ENCODE measurements at regions not wholly inside any gene's neighbourhood (a gene's known extent, or its start where the extent isn't known, plus 50 kb on each side); places are given as distances from the start of the nearest gene placed in this dataset.
A peak's percentile ranks its signal among the peaks of the same experiment; 100 is the strongest.

DNA sequence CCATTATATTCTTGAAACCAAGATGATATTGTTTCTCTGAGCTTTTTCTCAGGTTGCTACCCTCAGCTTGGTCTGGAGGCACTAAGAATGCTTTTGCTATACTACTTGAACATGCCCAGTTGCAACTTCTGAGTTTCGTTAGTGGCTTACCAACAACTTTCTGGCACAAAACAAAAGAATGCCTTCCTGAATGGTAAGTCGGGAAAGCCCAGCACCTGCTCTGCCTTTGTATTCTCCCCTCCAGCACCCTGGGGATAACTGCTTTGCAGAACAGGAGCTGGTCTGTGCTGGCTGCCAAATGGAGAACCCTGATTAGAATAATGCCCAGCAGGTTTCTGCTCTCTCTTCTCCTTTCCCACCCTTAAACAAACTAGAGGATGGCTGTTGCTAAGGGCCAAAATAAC lies 149.3 kb downstream of the TGFB2 start (continued):
- TF ChIP-seq CHD7 (IDR thresholded peaks at IDR 0.05; ENCODE audit: insufficient replicate concordance, low read length) = peak; percentile 70
